ENCODE measurements at regions not wholly inside any gene's neighbourhood (a gene's known extent, or its start where the extent isn't known, plus 50 kb on each side); places are given as distances from the start of the nearest gene placed in this dataset.

GRCh38 chr1:14220811-14221210 lies 377.7 kb upstream of the KAZN start:
- no peak for DNase-seq

GRCh38 chr1:14222086-14222485 lies 376.4 kb upstream of the KAZN start:
- DNase-seq: no peak

- no peak for DNase-seq
Observed at GRCh38 chr1:14228677-14229076, 369.8 kb upstream of the KAZN start.

GRCh38 chr1:14233510-14233909 lies 365.0 kb upstream of the KAZN start:
- no peak for DNase-seq

GRCh38 chr1:14236097-14236496 lies 362.4 kb upstream of the KAZN start:
- no peak for DNase-seq

GRCh38 chr1:14238472-14239307 lies 359.8 kb upstream of the KAZN start:
- DNase-seq: no peak

GRCh38 chr1:14240265-14240664 lies 358.2 kb upstream of the KAZN start:
- no peak for DNase-seq

GRCh38 chr1:14242123-14242522 lies 356.4 kb upstream of the KAZN start:
- DNase-seq: no peak

GRCh38 chr1:14242870-14243269 lies 355.6 kb upstream of the KAZN start:
- DNase-seq: no peak

- no peak for DNase-seq
Observed at GRCh38 chr1:14245954-14246353, 352.5 kb upstream of the KAZN start.

- DNase-seq: no peak
Observed at GRCh38 chr1:14246471-14246870, 352.0 kb upstream of the KAZN start.

GRCh38 chr1:14247666-14248065 lies 350.8 kb upstream of the KAZN start:
- DNase-seq: no peak

- no peak for DNase-seq
Observed at GRCh38 chr1:14251871-14252270, 346.6 kb upstream of the KAZN start.

- DNase-seq: no peak
Observed at GRCh38 chr1:14253676-14254075, 344.8 kb upstream of the KAZN start.

- DNase-seq: no peak
Observed at GRCh38 chr1:14254251-14254650, 344.2 kb upstream of the KAZN start.

GRCh38 chr1:14255233-14255632 lies 343.3 kb upstream of the KAZN start:
- DNase-seq: no peak

GRCh38 chr1:14255711-14256110 lies 342.8 kb upstream of the KAZN start:
- no peak for DNase-seq

GRCh38 chr1:14259191-14259757 lies 339.2 kb upstream of the KAZN start:
- DNase-seq: no peak

GRCh38 chr1:14260480-14260879 lies 338.0 kb upstream of the KAZN start:
- no peak for DNase-seq

GRCh38 chr1:14261395-14261794 lies 337.1 kb upstream of the KAZN start:
- DNase-seq: no peak

- no peak for DNase-seq
Observed at GRCh38 chr1:14262637-14263036, 335.8 kb upstream of the KAZN start.

- no peak for DNase-seq
Observed at GRCh38 chr1:14263225-14263624, 335.3 kb upstream of the KAZN start.

- DNase-seq: no peak
Observed at GRCh38 chr1:14263671-14264070, 334.8 kb upstream of the KAZN start.

GRCh38 chr1:14265495-14265894 lies 333.0 kb upstream of the KAZN start:
- no peak for DNase-seq

GRCh38 chr1:14267991-14268390 lies 330.5 kb upstream of the KAZN start:
- DNase-seq: no peak
